ENCODE measurements at regions not wholly inside any gene's neighbourhood (a gene's known extent, or its start where the extent isn't known, plus 50 kb on each side); places are given as distances from the start of the nearest gene placed in this dataset.

- Histone ChIP-seq H3K4me2 (ENCODE audit: extremely low read depth, insufficient read depth, low read length) (no peak overlapping the region), H2AFZ (ENCODE audit: low read length) (no peak overlapping the region), H4K20me1 (ENCODE audit: control insufficient read depth, extremely low read depth, insufficient read depth, low read length) (no peaks in the 10 kb centered on the region)
Measured at GRCh38 chr20:52852714-52853113, 119.4 kb upstream of the TSHZ2 start.

GRCh38 chr20:52847731-52848359, 124.3 kb upstream of the TSHZ2 start:
- Histone ChIP-seq H3K79me2 (ENCODE audit: control insufficient read depth, insufficient read depth, low read length) (no peaks in the 10 kb centered on the region), H4K20me1 (ENCODE audit: control insufficient read depth, extremely low read depth, insufficient read depth, low read length) (no peaks in the 10 kb centered on the region), H3K4me3 (replicated peaks in 1 of 4; ENCODE audit: control extremely low read depth in 1 of 4, insufficient read depth in 1 of 4, low read depth in 3 of 4, low read length in 4 of 4) (no peak overlapping the region), H2AFZ (ENCODE audit: low read length) (no peak overlapping the region), H3K4me2 (ENCODE audit: extremely low read depth, insufficient read depth, low read length) (no peak overlapping the region), H3K27me3 (ENCODE audit: control insufficient read depth, insufficient read depth, low read length) (no peaks in the 10 kb centered on the region), H3K27ac (ENCODE audit: insufficient read depth, low read length) (no peak overlapping the region), H3K36me3 (ENCODE audit: control insufficient read depth, insufficient read depth, low read length) (no peaks in the 10 kb centered on the region), H3K4me1 (ENCODE audit: control insufficient read depth, extremely low read depth, insufficient read depth, low read length) (no peaks in the 10 kb centered on the region), H3K9ac (ENCODE audit: insufficient read depth, low read length) (no peak overlapping the region), H3K9me3 (ENCODE audit: control insufficient read depth, insufficient read depth, low read depth, low read length) (no peaks in the 10 kb centered on the region)
- DNase-seq (ENCODE audit: low read depth in 2 of 2): no peak
- TF ChIP-seq EZH2 (IDR thresholded peaks at IDR 0.05; ENCODE audit: low read length, missing control alignments) (no peak), CTCF (conservative IDR thresholded peaks at IDR 0.05 in 1 of 2, IDR thresholded peaks at IDR 0.05 in 1 of 2; ENCODE audit: low read depth in 1 of 2, low read length in 2 of 2) (no peak)

More at GRCh38 chr20:52852714-52853113, 119.4 kb upstream of the TSHZ2 start:
- H3K27me3 ChIP-seq (ENCODE audit: control insufficient read depth, insufficient read depth, low read length): no peaks in the 10 kb centered on the region
- H3K9ac ChIP-seq (ENCODE audit: insufficient read depth, low read length): no peak overlapping the region
- H3K27ac ChIP-seq (ENCODE audit: insufficient read depth, low read length): no peak overlapping the region
- no peak for TF ChIP-seq EZH2 (IDR thresholded peaks at IDR 0.05; ENCODE audit: low read length, missing control alignments)
- TF ChIP-seq CTCF (conservative IDR thresholded peaks at IDR 0.05 in 1 of 2, IDR thresholded peaks at IDR 0.05 in 1 of 2; ENCODE audit: low read depth in 1 of 2, low read length in 2 of 2): no peak
- H3K79me2 ChIP-seq (ENCODE audit: control insufficient read depth, insufficient read depth, low read length): no peaks in the 10 kb centered on the region
- H3K4me1 ChIP-seq (ENCODE audit: control insufficient read depth, extremely low read depth, insufficient read depth, low read length): no peaks in the 10 kb centered on the region
- peak; percentile 13 to 33 for DNase-seq (ENCODE audit: low read depth in 2 of 2)
- no peaks in the 10 kb centered on the region for H3K9me3 ChIP-seq (ENCODE audit: control insufficient read depth, insufficient read depth, low read depth, low read length)
- no peak overlapping the region for H3K4me3 ChIP-seq (replicated peaks in 1 of 4; ENCODE audit: control extremely low read depth in 1 of 4, insufficient read depth in 1 of 4, low read depth in 3 of 4, low read length in 4 of 4)
- no peaks in the 10 kb centered on the region for H3K36me3 ChIP-seq (ENCODE audit: control insufficient read depth, insufficient read depth, low read length)

DNA sequence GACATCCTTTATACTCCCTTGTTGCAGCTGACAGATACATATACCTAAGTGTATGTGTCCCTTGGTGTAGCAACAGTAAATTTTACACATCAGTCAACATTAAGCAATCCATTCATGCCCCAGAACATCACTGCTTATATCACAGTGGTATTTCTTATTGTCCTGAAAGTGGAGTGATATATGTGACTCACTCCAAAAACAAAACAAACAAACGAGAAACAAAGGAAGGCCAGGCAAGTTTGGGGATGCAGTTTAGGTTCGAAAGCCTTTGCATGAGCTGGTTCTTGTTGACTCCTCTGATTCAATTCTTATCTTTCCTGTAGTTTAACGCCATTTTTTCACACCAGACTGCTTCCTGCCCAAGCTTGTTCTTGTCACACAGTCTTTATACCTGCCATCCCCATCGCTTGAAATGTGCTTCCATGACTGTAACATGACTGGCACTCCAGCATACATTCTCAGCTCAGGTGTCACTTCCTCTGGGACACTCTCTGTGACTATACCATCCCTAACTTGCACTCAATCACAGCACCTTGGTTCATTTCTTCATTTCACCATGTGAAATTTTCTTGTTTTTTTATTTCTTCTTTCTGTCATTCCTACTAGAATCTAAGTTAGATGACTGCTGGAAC, 125.0 kb upstream of the TSHZ2 start:
- Histone ChIP-seq H3K4me3 (replicated peaks in 1 of 4; ENCODE audit: control extremely low read depth in 1 of 4, insufficient read depth in 1 of 4, low read depth in 3 of 4, low read length in 4 of 4) (no peak overlapping the region), H2AFZ (ENCODE audit: low read length) (no peak overlapping the region), H3K9ac (ENCODE audit: insufficient read depth, low read length) (no peak overlapping the region), H3K4me2 (ENCODE audit: extremely low read depth, insufficient read depth, low read length) (no peak overlapping the region), H3K9me3 (ENCODE audit: control insufficient read depth, insufficient read depth, low read depth, low read length) (no peaks in the 10 kb centered on the region), H3K4me1 (ENCODE audit: control insufficient read depth, extremely low read depth, insufficient read depth, low read length) (no peaks in the 10 kb centered on the region), H3K27ac (ENCODE audit: insufficient read depth, low read length) (no peak overlapping the region), H4K20me1 (ENCODE audit: control insufficient read depth, extremely low read depth, insufficient read depth, low read length) (no peaks in the 10 kb centered on the region), H3K79me2 (ENCODE audit: control insufficient read depth, insufficient read depth, low read length) (no peaks in the 10 kb centered on the region), H3K27me3 (ENCODE audit: control insufficient read depth, insufficient read depth, low read length) (no peaks in the 10 kb centered on the region), H3K36me3 (ENCODE audit: control insufficient read depth, insufficient read depth, low read length) (no peaks in the 10 kb centered on the region)
- DNase-seq (ENCODE audit: low read depth in 2 of 2): peak in 1 of 2 donors; percentile 6
- TF ChIP-seq CTCF (conservative IDR thresholded peaks at IDR 0.05 in 1 of 2, IDR thresholded peaks at IDR 0.05 in 1 of 2; ENCODE audit: low read depth in 1 of 2, low read length in 2 of 2): no peak
- TF ChIP-seq EZH2 (IDR thresholded peaks at IDR 0.05; ENCODE audit: low read length, missing control alignments): no peak
